Left ventricle myocardium superior (tissue), 1 donor: ENCODE measurements at regions not wholly inside any gene's neighbourhood (a gene's known extent, or its start where the extent isn't known, plus 50 kb on each side); places are given as distances from the start of the nearest gene placed in this dataset.

ENCODE experiments used
- ATAC-seq: fragments of 200-7000 bp; cut with Tn5 transposase; one replicate; pipeline ENCODE4 v1.9.1; 2020; ENCODE audit warnings: mild to moderate bottlenecking, moderate library complexity
- DNase-seq: peaks from one replicate; pipeline ENCODE4 v3.0.0-alpha.2; 2020
- intact Hi-C: fragments of 100-400 bp; cut with micrococcal nuclease; formaldehyde crosslinking; loops from one replicate; pipeline ENCODE4 v1.11.0; 2022
- donor health status: DM: no; HTN: yes; CAD: no; lungs with severe emphysema.

GRCh38 chr6:45795678-45796077 is 220.0 kb downstream of the CLIC5 start:
- DNase-seq (no peak), ATAC-seq (no peak)
- intact Hi-C loops = no loop called here

DNA sequence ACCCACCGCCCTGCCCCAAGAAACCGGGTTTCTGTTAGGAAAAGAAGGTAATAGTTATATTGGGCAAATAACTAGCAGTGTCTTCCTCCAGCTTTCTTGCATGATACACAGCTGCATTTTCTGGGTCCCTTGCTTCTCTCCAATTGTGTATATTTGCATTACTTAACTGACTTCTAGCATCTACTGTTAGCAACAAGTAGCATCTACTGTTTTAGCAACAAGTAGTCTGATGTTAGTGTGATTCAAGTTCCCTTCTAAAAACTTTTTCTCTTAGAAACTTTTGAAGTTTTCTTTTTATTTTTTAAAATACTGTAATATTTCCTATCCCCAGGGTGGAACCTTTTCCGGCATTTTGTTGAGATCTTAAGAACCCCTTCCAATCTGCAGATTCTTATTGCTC is 221.2 kb downstream of the CLIC5 start:
- intact Hi-C loops = no loop called here
- ATAC-seq = no peak
- no peak for DNase-seq

DNA sequence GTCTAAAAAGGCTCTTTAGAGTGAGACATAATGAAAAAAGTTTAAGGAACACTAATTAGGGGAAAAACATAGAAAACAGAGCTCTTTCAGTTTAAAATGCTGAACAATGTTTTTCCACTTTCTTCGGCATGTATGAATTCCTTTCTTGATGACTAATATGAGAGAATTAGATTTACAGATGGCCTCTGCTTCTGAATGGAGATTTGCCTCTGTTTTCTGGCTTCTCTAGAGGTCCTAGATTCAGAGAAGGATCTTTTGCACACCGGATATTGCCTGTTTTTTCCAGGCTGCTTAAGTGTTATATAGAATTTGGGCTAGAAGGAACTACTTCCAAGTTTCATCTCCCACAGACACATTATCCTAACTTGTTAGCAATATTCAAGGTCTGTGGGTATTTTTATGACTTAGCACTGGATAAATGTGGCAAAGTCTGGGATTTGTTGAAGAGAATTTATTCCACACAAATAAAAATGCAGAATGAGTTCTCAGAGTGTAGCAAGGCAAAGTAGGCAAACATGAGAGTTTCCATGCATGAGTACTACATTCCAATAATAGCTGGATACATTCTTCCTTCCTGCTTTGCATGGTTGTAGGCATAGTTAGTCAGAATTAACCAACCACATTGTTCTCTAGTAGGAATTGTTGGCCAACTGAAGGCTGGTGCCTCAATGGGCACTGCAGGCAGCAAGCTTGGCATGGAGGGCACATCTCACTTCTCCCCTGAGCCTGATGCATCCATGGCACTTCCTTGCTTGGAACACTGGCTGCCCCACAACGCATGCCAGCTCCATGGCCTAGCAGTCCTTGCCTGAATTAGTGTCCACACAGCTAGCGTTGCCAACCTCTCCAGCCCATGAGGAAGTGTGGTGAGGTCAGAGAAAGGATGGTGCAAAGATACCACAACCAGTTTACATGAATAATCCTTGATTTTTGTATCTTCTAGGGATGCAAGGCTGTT is 224.2 kb downstream of the CLIC5 start:
- DNase-seq = no peak
- intact Hi-C loops = no loop called here
- no peak for ATAC-seq

DNA sequence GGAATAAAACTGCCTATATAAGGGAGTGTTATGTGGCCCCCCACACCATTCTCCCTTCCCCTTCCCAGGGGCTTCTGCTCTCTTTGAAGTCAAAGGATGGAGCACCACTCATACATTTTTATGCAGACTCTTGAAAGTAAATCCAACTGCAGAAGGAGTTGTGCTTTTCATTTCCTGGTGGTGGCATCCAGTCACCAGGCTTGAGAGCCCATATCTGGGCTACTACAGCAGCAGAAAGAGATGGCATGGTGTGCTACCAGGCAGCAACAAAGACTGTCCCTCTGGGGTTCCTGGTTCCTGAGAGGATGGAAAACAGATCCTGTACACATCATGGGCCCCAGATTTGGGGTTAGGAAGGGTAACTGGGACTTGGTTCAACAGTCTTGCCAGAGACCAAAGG is 226.4 kb downstream of the CLIC5 start:
- ATAC-seq (no peak), DNase-seq (no peak)
- intact Hi-C loops = no loop called here

- intact Hi-C loops = no loop called here
- DNase-seq (no peak), ATAC-seq (no peak)
These were observed 228.3 kb downstream of the CLIC5 start for GRCh38 chr6:45787384-45787783.

DNA sequence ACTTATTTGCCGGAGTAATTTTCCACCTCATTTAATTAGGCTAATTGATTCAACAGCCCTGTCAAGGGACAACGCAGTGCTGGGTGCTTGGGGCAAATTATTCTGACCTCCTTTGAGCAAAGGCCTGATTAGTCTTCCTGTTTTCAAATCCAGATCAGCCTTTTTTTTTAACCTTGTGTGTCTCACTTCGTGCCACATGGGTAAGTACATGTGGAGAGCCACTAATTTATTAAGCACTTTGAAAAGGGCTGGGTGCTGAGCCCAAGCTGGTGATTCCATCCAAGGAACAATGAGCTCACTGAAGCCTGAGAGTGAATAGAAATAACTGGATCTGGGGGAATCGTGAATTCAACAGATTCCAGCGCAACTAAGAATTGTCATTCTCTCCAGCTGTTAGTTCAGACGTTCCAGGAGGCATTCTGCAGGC is 229.3 kb downstream of the CLIC5 start:
- intact Hi-C loops = no loop called here
- ATAC-seq (no peak), DNase-seq (no peak)

DNA sequence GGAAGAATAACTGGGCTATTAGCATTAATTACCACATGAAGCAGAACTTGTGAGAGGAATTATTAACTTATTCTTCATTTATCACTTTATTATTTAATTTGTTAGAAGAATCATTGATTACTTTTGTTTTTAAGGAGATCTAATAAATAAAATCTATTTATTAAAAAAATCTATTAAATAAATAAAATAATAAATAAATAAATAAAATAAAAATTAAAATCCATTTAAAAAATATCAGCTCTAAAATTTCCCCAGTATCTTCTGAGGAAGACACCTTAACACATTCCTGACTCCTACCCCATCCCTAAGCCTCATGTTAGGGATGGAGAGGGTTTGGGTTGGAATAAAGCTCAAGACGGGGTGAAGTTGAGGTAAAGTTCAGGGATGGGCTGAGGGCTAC is 231.4 kb downstream of the CLIC5 start:
- DNase-seq (no peak), ATAC-seq (no peak)
- intact Hi-C loops = no loop called here

GRCh38 chr6:45783716-45784115 is 231.9 kb downstream of the CLIC5 start:
- intact Hi-C loops = no loop called here
- DNase-seq (no peak), ATAC-seq (no peak)

DNA sequence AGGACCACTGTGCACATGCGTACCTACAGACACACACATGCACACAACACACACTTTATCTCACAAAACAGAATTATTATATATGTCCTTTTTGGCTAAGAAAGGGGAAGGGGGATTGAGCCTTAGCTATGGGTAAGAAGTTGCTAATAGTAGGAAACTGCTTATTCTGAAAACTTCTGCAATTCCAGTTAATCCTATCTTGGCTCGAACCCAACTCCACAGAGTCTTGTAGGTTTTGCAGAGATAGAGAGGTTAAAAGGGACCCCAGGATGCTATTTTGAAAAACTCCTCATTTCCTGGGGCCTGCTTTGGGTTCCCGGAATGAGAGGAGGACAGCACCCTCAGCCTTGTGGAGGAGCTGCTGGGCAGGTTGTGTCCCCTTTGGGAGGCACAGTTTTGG is 233.8 kb downstream of the CLIC5 start:
- intact Hi-C loops = no loop called here
- ATAC-seq (no peak), DNase-seq (no peak)

DNA sequence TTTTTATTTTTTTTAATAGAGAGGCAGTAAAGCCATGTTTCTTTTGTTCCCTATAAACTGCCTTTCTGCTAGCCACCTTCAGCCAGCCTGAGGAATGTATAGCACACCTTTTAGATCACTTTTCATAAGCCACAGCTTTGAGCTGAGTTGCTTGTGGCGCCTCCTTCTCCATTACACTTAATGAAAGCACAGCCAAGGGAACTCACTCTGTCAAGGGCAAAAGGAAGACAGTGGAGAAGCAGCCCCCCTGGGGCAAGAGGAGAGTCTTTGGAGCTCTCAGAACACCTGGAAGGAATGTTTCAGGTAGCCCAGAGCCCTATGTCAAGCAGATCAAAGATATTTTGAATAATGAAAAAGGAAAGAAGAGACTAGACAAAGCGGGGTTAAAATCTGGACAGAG is 235.1 kb downstream of the CLIC5 start:
- DNase-seq (no peak), ATAC-seq (no peak)
- intact Hi-C loops = no loop called here

- intact Hi-C loops = no loop called here
These were observed 240.5 kb downstream of the CLIC5 start for GRCh38 chr6:45775026-45775697.

DNA sequence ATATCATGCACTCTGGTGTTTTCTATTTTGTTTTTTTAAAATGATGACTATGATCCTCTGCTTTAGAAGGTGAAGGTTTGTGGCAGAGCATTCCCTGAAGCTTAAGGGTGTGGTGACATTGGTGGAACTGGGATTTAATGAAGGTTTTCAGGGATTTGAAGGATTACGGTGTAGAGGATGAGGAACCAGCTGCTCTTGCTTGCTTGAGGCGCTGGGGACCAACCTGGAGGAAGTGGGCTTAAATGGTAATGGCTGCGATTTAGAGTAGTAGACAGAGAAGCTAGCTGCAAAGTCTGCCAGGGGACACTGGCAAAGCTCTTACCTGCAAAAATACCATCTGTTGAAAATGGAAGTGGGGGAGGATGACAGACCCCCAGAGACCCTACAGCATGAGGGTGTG is 241.8 kb downstream of the CLIC5 start:
- ATAC-seq (no peak), DNase-seq (no peak)
- intact Hi-C loops = no loop called here

More at GRCh38 chr6:45775026-45775697, 240.5 kb downstream of the CLIC5 start:
- no peak for ATAC-seq
- DNase-seq = no peak

GRCh38 chr6:45772886-45773495 is 242.7 kb downstream of the CLIC5 start:
- no peak for DNase-seq
- no peak for ATAC-seq
- intact Hi-C loops = no loop called here

GRCh38 chr6:45772051-45772450 is 243.6 kb downstream of the CLIC5 start:
- intact Hi-C loops = no loop called here
- no peak for ATAC-seq
- DNase-seq = no peak

- ATAC-seq (no peak), DNase-seq (no peak)
- intact Hi-C loops = no loop called here
These were observed 252.4 kb downstream of the CLIC5 start for GRCh38 chr6:45763281-45763680.

DNA sequence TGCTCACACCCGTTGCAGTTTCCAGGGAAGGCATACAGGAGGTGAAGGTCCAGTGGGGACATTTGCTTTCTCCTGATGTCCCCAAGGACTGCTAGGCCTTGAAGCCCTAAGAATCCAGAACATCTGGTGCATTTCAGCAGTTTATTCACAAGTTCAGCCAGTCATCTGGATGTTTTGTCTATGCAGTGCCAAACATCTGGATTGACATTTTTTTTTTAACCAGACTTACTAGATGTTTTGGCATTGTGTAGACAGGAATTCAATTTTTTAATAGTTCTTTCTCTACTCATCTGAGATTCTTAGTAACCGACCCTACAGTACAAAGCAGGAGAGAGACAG is 256.2 kb downstream of the CLIC5 start:
- ATAC-seq = peak; percentile 76

DNA sequence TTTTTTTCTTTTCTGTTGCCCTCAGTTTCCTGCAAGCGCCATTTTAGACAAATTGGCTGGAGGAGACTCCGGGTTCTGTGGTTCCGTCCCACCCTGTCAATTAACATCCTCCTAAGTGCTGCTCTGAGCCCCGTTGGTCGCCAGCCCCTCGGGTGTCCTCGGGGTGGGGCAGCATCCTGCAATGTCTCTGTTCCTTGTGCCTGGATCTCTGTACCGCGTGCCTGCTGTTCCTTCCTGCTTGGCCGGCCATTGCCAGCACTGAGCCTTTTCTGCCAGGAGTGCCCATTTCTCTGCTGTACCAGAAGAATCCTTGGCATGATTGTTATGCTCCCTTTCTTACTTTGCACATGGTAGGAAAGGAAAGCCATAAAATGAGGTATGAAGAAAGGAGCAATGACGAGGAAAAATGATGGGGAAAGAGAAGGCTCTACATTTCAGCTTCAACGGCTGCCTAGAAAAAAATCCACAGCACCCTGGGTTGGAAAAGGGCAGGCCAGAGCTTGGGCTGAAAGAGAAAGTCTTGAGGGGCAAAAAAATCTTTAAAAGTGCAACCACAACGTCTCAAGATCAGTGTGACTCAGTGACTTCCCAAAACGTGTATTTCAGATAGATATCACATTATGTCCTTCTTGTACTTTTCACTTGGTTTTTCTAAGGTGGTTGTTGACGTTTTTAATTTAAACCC is 256.7 kb downstream of the CLIC5 start:
- DNase-seq (no peak), ATAC-seq (peak; percentile 38)
- intact Hi-C loops = no loop called here

More for the DNA sequence above, 256.2 kb downstream of the CLIC5 start:
- intact Hi-C loops = no loop called here
- no peak for DNase-seq

DNA sequence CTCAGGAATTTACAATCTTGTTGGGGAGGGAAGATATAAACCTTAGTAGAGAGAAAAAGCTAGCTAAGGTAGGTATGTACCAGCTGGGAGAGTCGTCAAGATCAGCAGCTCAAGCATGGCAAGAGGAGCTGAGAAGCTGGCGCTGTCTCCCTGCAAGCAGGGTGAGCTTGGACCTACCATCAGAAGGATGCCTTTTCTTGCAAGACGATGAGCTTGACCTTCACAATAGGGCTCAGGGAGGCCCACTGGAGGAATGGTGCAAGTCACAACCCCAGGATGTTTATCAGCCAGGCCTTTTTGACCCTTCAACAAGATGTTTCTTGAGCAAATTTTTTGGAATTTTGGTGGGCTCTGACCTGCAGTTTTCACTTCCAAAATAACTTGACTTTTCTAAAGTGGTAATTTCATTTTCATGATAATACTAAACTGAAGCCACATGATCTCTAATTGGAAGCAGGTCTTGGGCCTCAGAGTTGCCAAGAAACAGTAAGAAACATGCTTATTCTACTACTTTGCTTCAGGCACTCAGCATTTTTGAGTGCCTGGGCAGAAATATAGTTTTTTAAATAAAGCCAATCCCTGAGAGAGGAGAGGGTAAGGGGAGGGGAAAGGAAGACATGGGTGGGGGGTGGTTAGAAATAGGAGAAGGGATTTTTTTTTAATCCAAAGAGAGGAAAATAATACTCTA is 258.1 kb downstream of the CLIC5 start:
- ATAC-seq = peak; percentile 48
- intact Hi-C loops = no loop called here

GRCh38 chr6:45756606-45757005 is 259.1 kb downstream of the CLIC5 start:
- DNase-seq = no peak
- peak; percentile 37 for ATAC-seq
- intact Hi-C loops = no loop called here

More for the DNA sequence above, 258.1 kb downstream of the CLIC5 start:
- no peak for DNase-seq
